H9 (cell line): ENCODE measurements at regions not wholly inside any gene's neighbourhood (a gene's known extent, or its start where the extent isn't known, plus 50 kb on each side); places are given as distances from the start of the nearest gene placed in this dataset.

Experiments
- DNase-seq: peaks from one replicate; pipeline ENCODE4 v3.0.0-alpha.2; 2017
- H2AFZ ChIP-seq: one replicate; pipeline ENCODE4 v1.6.1; 2013; ENCODE audit warnings: mild to moderate bottlenecking, low read length, control low read depth, moderate library complexity
- H2AK5ac ChIP-seq: 2 replicates; pipeline ENCODE4 v1.6.1; 2013; ENCODE audit warnings: low read length, control low read depth, mixed read lengths; ENCODE audit not compliant: insufficient read length
- H2BK120ac ChIP-seq: one replicate; pipeline ENCODE4 v1.6.1; 2013; ENCODE audit warnings: low read depth, mild to moderate bottlenecking, low read length, control low read depth, inconsistent platforms; ENCODE audit not compliant: poor library complexity, severe bottlenecking
- H2BK12ac ChIP-seq: 2 replicates; pipeline ENCODE4 v1.6.1; 2013; ENCODE audit warnings: low read length, control low read depth, mixed read lengths, low read depth; ENCODE audit not compliant: insufficient read length
- H2BK15ac ChIP-seq: 2 replicates; pipeline ENCODE4 v1.6.1; 2013; ENCODE audit warnings: low read depth, low read length, control low read depth
- H2BK20ac ChIP-seq: one replicate; pipeline ENCODE4 v1.6.1; 2013; ENCODE audit warnings: low read depth, mild to moderate bottlenecking, low read length, control low read depth, inconsistent platforms; ENCODE audit not compliant: poor library complexity, severe bottlenecking
- H2BK5ac ChIP-seq: 2 replicates; pipeline ENCODE4 v1.6.1; 2013; ENCODE audit warnings: low read length, control low read depth, mixed read lengths; ENCODE audit not compliant: insufficient read length
- H3K14ac ChIP-seq: 2 replicates; pipeline ENCODE4 v1.6.1; 2013; ENCODE audit warnings: low read length, control low read depth; ENCODE audit not compliant: insufficient read depth
- H3K18ac ChIP-seq: 2 replicates; pipeline ENCODE4 v1.6.1; 2013; ENCODE audit warnings: low read depth, mild to moderate bottlenecking, mixed read lengths, low read length, control low read depth; ENCODE audit not compliant: insufficient read length
- H3K23ac ChIP-seq: 2 replicates; pipeline ENCODE4 v1.6.1; 2013; ENCODE audit warnings: low read length, control low read depth, mixed read lengths, low read depth; ENCODE audit not compliant: insufficient read length
- H3K23me2 ChIP-seq: 2 replicates; pipeline ENCODE4 v1.6.1; 2013; ENCODE audit warnings: low read depth, mild to moderate bottlenecking, mixed read lengths, low read length, control low read depth; ENCODE audit not compliant: insufficient read length, poor library complexity, severe bottlenecking
- H3K27ac ChIP-seq: 2 replicates; pipeline ENCODE4 v1.5.1; 2013; ENCODE audit warnings: low read length, control low read depth, mixed read lengths, low read depth; ENCODE audit not compliant: insufficient read length
- H3K27me3 ChIP-seq: 2 replicates; pipeline ENCODE4 v1.6.1; 2013; ENCODE audit warnings: low read length, control low read depth, inconsistent platforms; ENCODE audit not compliant: insufficient read depth
- H3K4ac ChIP-seq: 2 replicates; pipeline ENCODE4 v1.6.1; 2013; ENCODE audit warnings: low read depth, mild to moderate bottlenecking, control low read depth, inconsistent platforms, low read length, moderate library complexity
- H3K4me1 ChIP-seq: 2 replicates; pipeline ENCODE4 v1.6.1; 2013; ENCODE audit warnings: low read length, control low read depth, inconsistent platforms; ENCODE audit not compliant: insufficient read depth
- H3K4me2 ChIP-seq: 2 replicates; pipeline ENCODE4 v1.6.1; 2013; ENCODE audit warnings: low read length, control low read depth, mixed read lengths; ENCODE audit not compliant: insufficient read length, insufficient read depth
- H3K56ac ChIP-seq: 2 replicates; pipeline ENCODE4 v1.6.1; 2013; ENCODE audit warnings: low read depth, mild to moderate bottlenecking, mixed read lengths, low read length, control low read depth; ENCODE audit not compliant: insufficient read length
- H3K79me1 ChIP-seq: 2 replicates; pipeline ENCODE4 v1.6.1; 2013; ENCODE audit warnings: low read depth, mild to moderate bottlenecking, moderate library complexity, low read length, control low read depth, inconsistent platforms; ENCODE audit not compliant: insufficient read depth, poor library complexity, severe bottlenecking
- H3K79me2 ChIP-seq: 2 replicates; pipeline ENCODE4 v1.6.1; 2013; ENCODE audit warnings: low read length, control low read depth, inconsistent platforms; ENCODE audit not compliant: insufficient read depth
- H3K9ac ChIP-seq: 2 replicates; pipeline ENCODE4 v1.6.1; 2013; ENCODE audit warnings: low read length, control low read depth, mixed read lengths; ENCODE audit not compliant: insufficient read length; ENCODE audit errors: extremely low read depth
- H3K9me3 ChIP-seq: one replicate; pipeline ENCODE4 v1.6.1; 2013; ENCODE audit warnings: low read depth, low read length, inconsistent platforms; ENCODE audit not compliant: control insufficient read depth
- H3T11ph ChIP-seq: one replicate; pipeline ENCODE4 v1.6.1; 2013; ENCODE audit warnings: mild to moderate bottlenecking, low read length, control low read depth, inconsistent platforms
- H4K20me1 ChIP-seq: one replicate; pipeline ENCODE4 v1.6.1; 2013; ENCODE audit not compliant: control insufficient read depth, insufficient read length, insufficient read depth
- H4K5ac ChIP-seq: 2 replicates; pipeline ENCODE4 v1.6.1; 2013; ENCODE audit warnings: low read depth, mild to moderate bottlenecking, mixed read lengths, low read length, control low read depth; ENCODE audit not compliant: insufficient read length
- H4K8ac ChIP-seq: replicated peaks from 2 replicates; pipeline ENCODE4 v1.6.1; 2013; ENCODE audit warnings: low read length, control low read depth, mixed read lengths, low read depth; ENCODE audit not compliant: insufficient read length
- H4K91ac ChIP-seq: 2 replicates; pipeline ENCODE4 v1.6.1; 2013; ENCODE audit warnings: low read depth, mild to moderate bottlenecking, moderate library complexity, mixed read lengths, low read length, control low read depth; ENCODE audit not compliant: insufficient read length
- H3K27ac Mint-ChIP-seq, 3 experiments: 2 replicates in 2 of 3; 3 replicates in 1 of 3; pipeline ENCODE4 v1.8.0; 2020 to 2021; ENCODE audit warnings: mixed read lengths in 3 of 3, mild to moderate bottlenecking in 1 of 3, moderate library complexity in 1 of 3
- H3K27me3 Mint-ChIP-seq: 2 replicates; pipeline ENCODE4 v1.8.0; 2021; ENCODE audit warnings: low read depth, mild to moderate bottlenecking, moderate library complexity, mixed read lengths
- H3K36me3 Mint-ChIP-seq, 3 experiments: 2 replicates in 2 of 3; 3 replicates in 1 of 3; pipeline ENCODE4 v1.8.0; 2020 to 2021; ENCODE audit warnings: low read depth in 3 of 3, mixed read lengths in 3 of 3; ENCODE audit not compliant: insufficient read depth in 1 of 3
- H3K4me1 Mint-ChIP-seq, 2 experiments: 2 replicates each; pipeline ENCODE4 v1.8.0; 2020; ENCODE audit warnings: mixed read lengths in 2 of 2
- H3K4me3 Mint-ChIP-seq, 2 experiments: 2 replicates in 1 of 2; 3 replicates in 1 of 2; pipeline ENCODE4 v1.8.0; 2020 to 2021; ENCODE audit warnings: mild to moderate bottlenecking in 2 of 2, mixed read lengths in 2 of 2, moderate library complexity in 1 of 2
- H3K9me3 Mint-ChIP-seq, 2 experiments: 2 replicates in 1 of 2; 3 replicates in 1 of 2; pipeline ENCODE4 v1.8.0; 2020; ENCODE audit warnings: mild to moderate bottlenecking in 2 of 2, mixed read lengths in 2 of 2, moderate library complexity in 1 of 2
- WGBS: extraction: QIAGEN DNeasy Blood & Tissue Kit; methylation state at CpG from one replicate; pipeline ENCODE4 v1.1.7; 2013; ENCODE audit warnings: missing lambda C conversion rate, low lambda C conversion rate, mixed read lengths; ENCODE audit not compliant: insufficient read length; ENCODE audit errors: extremely low coverage; 5-methylcytosine and 5-hydroxymethylcytosine counted together
- TF ChIP-seq, protein P1 (sequence below): fragments of 200-600 bp; sonication (generic); conservative IDR thresholded peaks from 3 replicates; pipeline ENCODE4 v1.8.0; 2021; ENCODE audit warnings: antibody characterized with exemption, mild to moderate bottlenecking

GRCh38 chr16:51524555-51525373 is 373.7 kb upstream of the SALL1 start:
- H3K79me1 ChIP-seq: no peaks in the 10 kb centered on the region
- H3K9ac ChIP-seq: no peak overlapping the region
- H3K4me2 ChIP-seq: no peak overlapping the region
- no peak overlapping the region for H4K8ac ChIP-seq
- H4K20me1 ChIP-seq: no peaks in the 10 kb centered on the region
- no peak overlapping the region for H4K91ac ChIP-seq
- no peak overlapping the region for H3K56ac ChIP-seq
- no peaks in the 10 kb centered on the region for H3K9me3 ChIP-seq
- no CpG with 5 or more reads among the region's 6 CpGs for WGBS
- no peak overlapping the region for H4K5ac ChIP-seq
- no peak overlapping the region for H2AFZ ChIP-seq
- H2BK120ac ChIP-seq: no peak overlapping the region
- Mint-ChIP-seq H3K36me3 (peaks cover 9 to 32% (median 11%) of the 10 kb centered on the region in 3 experiments), H3K4me1 (peaks cover 22 to 26% of the 10 kb centered on the region in 2 experiments), H3K27ac (no peak overlapping the region), H3K4me3 (no peak overlapping the region), H3K27me3 (no peaks in the 10 kb centered on the region), H3K9me3 (peaks cover 19 to 20% of the 10 kb centered on the region in 2 experiments)
- H3K14ac ChIP-seq: no peak overlapping the region
- TF ChIP-seq, protein P1, sequence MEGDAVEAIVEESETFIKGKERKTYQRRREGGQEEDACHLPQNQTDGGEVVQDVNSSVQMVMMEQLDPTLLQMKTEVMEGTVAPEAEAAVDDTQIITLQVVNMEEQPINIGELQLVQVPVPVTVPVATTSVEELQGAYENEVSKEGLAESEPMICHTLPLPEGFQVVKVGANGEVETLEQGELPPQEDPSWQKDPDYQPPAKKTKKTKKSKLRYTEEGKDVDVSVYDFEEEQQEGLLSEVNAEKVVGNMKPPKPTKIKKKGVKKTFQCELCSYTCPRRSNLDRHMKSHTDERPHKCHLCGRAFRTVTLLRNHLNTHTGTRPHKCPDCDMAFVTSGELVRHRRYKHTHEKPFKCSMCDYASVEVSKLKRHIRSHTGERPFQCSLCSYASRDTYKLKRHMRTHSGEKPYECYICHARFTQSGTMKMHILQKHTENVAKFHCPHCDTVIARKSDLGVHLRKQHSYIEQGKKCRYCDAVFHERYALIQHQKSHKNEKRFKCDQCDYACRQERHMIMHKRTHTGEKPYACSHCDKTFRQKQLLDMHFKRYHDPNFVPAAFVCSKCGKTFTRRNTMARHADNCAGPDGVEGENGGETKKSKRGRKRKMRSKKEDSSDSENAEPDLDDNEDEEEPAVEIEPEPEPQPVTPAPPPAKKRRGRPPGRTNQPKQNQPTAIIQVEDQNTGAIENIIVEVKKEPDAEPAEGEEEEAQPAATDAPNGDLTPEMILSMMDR: no peak
- H2AK5ac ChIP-seq: no peak overlapping the region
- H2BK12ac ChIP-seq: no peak overlapping the region
- H3K23me2 ChIP-seq: no peaks in the 10 kb centered on the region
- no peak overlapping the region for H3T11ph ChIP-seq
- no peaks in the 10 kb centered on the region for H3K4me1 ChIP-seq
- no peak overlapping the region for H3K18ac ChIP-seq
- no peaks in the 10 kb centered on the region for H3K79me2 ChIP-seq
- no peak overlapping the region for H3K27ac ChIP-seq
- no peaks in the 10 kb centered on the region for H3K27me3 ChIP-seq
- no peak overlapping the region for H3K23ac ChIP-seq
- H2BK20ac ChIP-seq: no peak overlapping the region
- no peak for DNase-seq
- H2BK5ac ChIP-seq: no peak overlapping the region
- no peak overlapping the region for H3K4ac ChIP-seq
- H2BK15ac ChIP-seq: no peak overlapping the region
